Stimulated activated CD4-positive, alpha-beta T cell treated with anti-CD3 and anti-CD28 coated beads, Interleukin-15, amount 100 ng/mL, for 1 hour (primary cell): ENCODE measurements at regions not wholly inside any gene's neighbourhood (a gene's known extent, or its start where the extent isn't known, plus 50 kb on each side); places are given as distances from the start of the nearest gene placed in this dataset.
A peak's percentile ranks its signal among the peaks of the same experiment; 100 is the strongest.
"Not testable (repeated sequence)": the region's sequence is repeated elsewhere in the genome, so short reads cannot be mapped to it uniquely, and the experiment has no call there.

Experiments
- DNase-seq, 2 donors: peaks; one replicate each; pipeline ENCODE4 v3.0.0-alpha.2; 2020; ENCODE audit warnings: low read depth in 1 of 2, low spot score in 1 of 2

- DNase-seq = no peak
Observed at GRCh38 chr15:69706353-69707097, 253.9 kb downstream of the RPLP1 start.

- DNase-seq = not testable (repeated sequence)
Observed at GRCh38 chr15:69707241-69707640, 254.6 kb downstream of the RPLP1 start.

- DNase-seq = not testable (repeated sequence)
Observed at GRCh38 chr15:69708436-69709122, 256.0 kb downstream of the RPLP1 start.

- DNase-seq = no peak
Observed at GRCh38 chr15:69712991-69713390, 260.4 kb downstream of the RPLP1 start.

DNA sequence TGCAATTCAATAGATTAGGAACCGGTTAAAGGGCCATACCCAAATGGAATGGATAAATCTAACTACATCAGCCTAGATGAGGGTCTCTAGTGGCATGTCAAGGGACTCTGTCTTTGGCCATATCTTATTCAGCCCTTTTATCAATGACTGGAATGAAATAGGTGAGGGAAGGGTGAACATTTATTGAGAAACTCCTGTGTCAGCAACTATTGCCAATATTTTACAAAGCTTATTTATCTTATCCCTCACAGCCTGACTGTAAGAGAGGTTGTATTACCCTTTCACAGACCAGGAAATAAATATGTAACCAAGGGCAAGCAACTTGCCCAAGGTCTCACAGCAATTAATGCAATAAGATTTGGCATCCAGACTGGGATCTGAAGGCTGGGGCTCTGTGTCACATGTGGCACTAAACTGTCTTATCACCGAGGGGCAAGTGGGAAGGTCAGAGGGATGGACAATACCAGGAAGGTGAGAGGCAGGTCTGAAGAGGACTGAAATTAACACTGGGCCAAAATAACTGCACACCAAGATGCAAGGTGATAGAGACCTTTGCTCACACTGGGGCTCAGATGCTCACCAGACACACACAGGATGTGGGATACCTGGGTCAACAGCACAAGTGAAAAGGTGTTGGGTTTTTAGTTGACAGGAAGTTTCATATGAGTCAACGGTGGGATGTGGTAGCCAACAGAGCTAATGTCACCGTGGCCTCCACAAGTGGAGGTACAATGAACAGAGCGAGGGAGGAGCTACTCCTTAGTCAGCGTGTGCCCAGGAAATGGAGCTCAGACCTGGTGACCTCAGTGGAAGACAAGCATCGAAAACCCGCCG lies 261.3 kb downstream of the RPLP1 start:
- DNase-seq = peak in 1 of 2 donors; percentile 49

DNA sequence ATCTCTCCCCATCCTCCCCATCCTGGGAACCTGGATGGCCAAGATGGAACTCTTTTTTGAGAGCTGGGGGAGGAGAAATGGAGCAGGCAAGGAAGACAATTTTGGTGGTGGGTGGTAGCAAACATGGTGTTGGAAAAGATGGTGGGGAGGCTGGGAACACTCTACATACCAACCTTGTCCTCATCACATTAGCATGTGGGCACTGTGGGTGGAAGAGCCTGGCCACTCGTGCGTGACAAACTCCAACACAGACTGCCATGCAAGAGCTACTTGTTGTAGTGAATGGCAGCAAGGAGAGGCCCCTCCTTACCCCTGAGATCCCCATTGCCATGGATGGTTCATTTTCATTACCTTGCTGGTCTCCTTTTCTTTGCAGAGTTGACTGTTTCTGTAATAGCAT lies 262.6 kb downstream of the RPLP1 start:
- DNase-seq = no peak

GRCh38 chr15:69718436-69718835 lies 265.8 kb downstream of the RPLP1 start:
- no peak for DNase-seq

DNA sequence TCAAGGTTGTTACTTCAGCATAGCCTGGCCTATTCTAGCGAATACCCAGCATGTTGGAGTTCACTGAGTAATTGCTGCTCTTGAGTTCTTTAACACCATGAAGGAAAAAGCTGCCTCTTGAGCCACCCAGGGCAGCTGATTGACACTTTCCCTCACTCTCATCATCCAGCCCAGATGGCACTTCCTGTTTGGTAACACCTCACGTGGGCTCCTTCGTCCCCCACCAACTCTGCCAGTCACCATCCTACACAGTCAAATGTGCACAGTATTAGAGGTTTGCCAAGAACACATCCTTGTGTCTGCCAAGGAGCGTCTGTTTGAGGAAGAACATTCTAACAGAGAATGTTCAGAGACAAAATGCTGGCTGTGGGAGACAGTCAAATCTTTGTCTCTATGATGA lies 266.3 kb downstream of the RPLP1 start:
- no peak for DNase-seq

- peak in 1 of 2 donors; percentile 28 for DNase-seq
Observed at GRCh38 chr15:69719527-69720240, 267.1 kb downstream of the RPLP1 start.

DNA sequence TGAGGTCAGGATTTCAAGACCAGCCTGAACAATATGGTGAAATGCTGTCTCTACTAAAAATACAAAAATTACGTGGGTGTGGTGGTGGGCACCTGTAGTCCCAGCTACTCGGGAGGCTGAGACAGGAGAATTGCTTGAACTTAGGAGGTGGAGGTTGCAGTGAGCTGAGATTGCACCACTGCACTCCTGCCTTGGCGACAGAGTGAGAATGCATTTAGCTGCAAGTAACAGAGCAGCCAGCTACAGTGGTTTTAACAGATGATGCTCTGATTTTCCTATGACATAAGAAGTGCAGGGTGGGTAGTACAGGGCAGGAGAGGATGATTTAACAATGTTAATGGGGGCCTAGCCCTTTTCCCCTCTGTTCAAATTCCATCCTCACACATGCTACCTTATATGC lies 267.9 kb downstream of the RPLP1 start:
- no peak for DNase-seq

- DNase-seq = no peak
Observed at GRCh38 chr15:69722924-69723323, 270.3 kb downstream of the RPLP1 start.

GRCh38 chr15:69723404-69724096 lies 270.9 kb downstream of the RPLP1 start:
- DNase-seq = no peak

- DNase-seq = no peak
Observed at GRCh38 chr15:69724333-69724732, 271.7 kb downstream of the RPLP1 start.

GRCh38 chr15:69725275-69725674 lies 272.7 kb downstream of the RPLP1 start:
- DNase-seq = no peak

DNA sequence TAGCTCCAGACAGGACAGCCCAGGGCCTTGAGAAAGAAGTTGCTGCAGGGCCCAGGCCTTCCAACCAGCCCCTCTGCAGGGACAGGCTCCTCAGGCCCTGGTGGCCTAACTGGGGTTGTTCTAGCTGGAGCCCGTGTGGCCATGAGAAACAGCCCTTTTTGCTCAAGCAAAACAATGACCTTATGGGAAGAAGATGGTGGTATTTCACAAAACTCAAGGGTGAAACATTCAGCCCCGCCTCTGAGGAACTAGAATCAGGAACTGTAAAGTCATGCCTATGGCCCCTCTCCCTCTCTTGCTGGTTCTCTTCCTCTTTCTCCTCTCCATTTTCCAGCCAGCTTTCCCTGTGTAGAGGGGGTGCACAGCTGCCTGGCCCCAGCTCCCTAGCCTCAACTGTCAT lies 273.3 kb downstream of the RPLP1 start:
- no peak for DNase-seq

DNA sequence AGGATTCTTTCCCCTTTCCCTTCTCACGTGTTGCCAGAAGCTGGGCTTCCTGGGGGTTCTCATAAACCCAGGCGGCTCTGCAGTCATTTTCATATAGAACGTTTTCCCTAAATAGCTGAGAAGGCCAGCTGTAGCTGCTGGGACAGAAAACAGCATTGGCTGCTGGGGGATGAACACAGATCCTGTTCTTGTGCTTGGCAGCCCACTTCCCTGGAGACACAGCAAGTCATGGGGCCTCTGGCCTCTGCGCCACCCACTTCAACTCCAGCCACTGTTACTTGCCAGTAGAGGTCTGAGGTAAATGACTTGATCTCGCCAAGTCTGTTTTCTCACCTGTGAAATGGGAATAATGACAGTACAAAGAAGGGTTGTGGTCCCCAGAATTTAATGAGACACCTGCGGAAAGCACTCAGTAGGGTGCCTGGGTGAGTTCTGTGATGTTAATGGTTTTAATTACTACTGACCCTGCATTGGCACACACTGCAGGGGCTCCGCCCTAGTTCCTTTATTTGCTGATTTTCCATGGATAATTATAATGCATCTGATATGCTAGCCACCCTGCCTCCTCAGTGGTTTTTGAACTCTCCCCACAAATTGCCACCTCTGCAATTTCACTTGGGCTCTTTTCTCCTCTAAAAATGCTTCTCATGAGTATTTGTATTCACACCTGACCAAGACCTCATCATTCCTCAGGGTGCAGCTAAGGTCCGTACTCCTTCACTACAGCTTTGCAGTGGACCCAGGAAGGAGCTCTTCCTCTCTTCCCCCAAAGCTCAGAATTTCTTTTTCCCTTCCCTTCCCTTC lies 274.7 kb downstream of the RPLP1 start:
- no peak for DNase-seq

DNA sequence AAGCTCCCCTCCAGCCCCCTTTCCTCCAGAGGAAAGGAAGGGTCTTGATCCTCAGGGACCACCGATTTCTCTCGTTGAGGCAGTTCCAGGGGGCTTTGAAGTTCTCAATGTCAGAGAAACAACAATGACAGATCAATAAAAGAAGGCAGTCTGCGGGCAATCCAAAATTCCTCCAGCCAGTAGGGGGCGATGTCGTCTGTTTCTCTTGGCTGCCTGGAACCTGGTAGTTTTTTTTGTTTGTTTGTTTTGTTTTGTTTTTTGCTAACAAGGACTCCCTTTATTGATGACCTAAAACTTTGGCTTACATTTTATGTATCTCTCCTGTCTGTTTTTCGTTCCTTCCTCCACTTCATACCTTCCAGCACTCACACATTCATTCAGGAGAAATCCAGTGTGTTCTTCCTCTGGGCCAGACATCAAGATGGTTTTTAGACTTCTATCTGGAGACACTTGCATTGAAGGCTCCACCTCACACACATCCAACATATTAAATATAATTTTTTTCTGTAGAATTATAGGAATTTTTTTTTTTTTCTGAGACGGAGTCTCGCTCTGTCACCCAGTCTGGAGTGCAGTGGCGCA lies 276.6 kb downstream of the RPLP1 start:
- peak; percentile 57 to 68 for DNase-seq

- DNase-seq = no peak
Observed at GRCh38 chr15:69730281-69731080, 277.9 kb downstream of the RPLP1 start.

DNA sequence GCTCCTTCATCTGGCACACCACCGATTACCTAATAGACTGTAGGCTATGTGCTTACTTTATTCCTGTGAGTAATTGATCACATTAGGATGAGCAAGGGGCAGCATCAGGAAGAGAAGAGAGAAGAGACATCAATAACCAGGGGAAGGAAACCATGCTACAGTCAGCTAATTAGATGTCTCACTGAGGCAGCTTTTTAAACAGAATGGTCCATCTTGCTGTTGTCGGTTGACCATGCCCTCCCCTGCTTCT lies 278.4 kb downstream of the RPLP1 start:
- DNase-seq = no peak
